Urothelium cell line (cell line): ENCODE measurements at regions not wholly inside any gene's neighbourhood (a gene's known extent, or its start where the extent isn't known, plus 50 kb on each side); places are given as distances from the start of the nearest gene placed in this dataset.
"Not testable (repeated sequence)": the region's sequence is repeated elsewhere in the genome, so short reads cannot be mapped to it uniquely, and the experiment has no call there.

Experiments used
- DNase-seq: peaks from one replicate; pipeline ENCODE4 v3.0.0; 2011; ENCODE audit warnings: low spot score, mixed read lengths
- FAIRE-seq: peaks from 2 replicates; lab custom pipeline; 2011; peaks lifted over from hg19 to GRCh38; lab: Jason Lieb, UNC

- DNase-seq (no peak), FAIRE-seq (no peak)
These were observed 298.9 kb upstream of the NCKAP5 start for GRCh38 chr2:133867166-133867565.

- DNase-seq, result no peak
- no peak for FAIRE-seq
These were observed 303.4 kb upstream of the NCKAP5 start for GRCh38 chr2:133871545-133872209.

GRCh38 chr2:133878326-133878725 is 310.1 kb upstream of the NCKAP5 start:
- DNase-seq (no peak), FAIRE-seq (no peak)

- FAIRE-seq, result no peak
- DNase-seq, result no peak
These were observed 311.4 kb upstream of the NCKAP5 start for GRCh38 chr2:133879703-133880102.

GRCh38 chr2:133882159-133882558 is 313.9 kb upstream of the NCKAP5 start:
- FAIRE-seq, DNase-seq: not testable (repeated sequence)

- FAIRE-seq (no peak), DNase-seq (peak; percentile 44)
These were observed 316.6 kb upstream of the NCKAP5 start for GRCh38 chr2:133884739-133885381.

- peak; percentile 35 for DNase-seq
- no peak for FAIRE-seq
These were observed 317.6 kb upstream of the NCKAP5 start for GRCh38 chr2:133885847-133886246.

GRCh38 chr2:133886735-133887675 is 318.7 kb upstream of the NCKAP5 start:
- DNase-seq (peak; percentile 87), FAIRE-seq (no peak)

GRCh38 chr2:133887676-133888040 is 319.4 kb upstream of the NCKAP5 start:
- no peak for FAIRE-seq
- no peak for DNase-seq

GRCh38 chr2:133888107-133888506 is 319.8 kb upstream of the NCKAP5 start:
- DNase-seq, result no peak
- FAIRE-seq, result no peak

GRCh38 chr2:133888621-133889219 is 320.5 kb upstream of the NCKAP5 start:
- FAIRE-seq, result no peak
- DNase-seq, result no peak

- FAIRE-seq (no peak), DNase-seq (no peak)
These were observed 324.2 kb upstream of the NCKAP5 start for GRCh38 chr2:133892352-133892913.

- FAIRE-seq, result no peak
- DNase-seq, result no peak
These were observed 326.2 kb upstream of the NCKAP5 start for GRCh38 chr2:133894429-133894828.

GRCh38 chr2:133897838-133898237 is 329.6 kb upstream of the NCKAP5 start:
- FAIRE-seq, DNase-seq: not testable (repeated sequence)

- no peak for FAIRE-seq
- DNase-seq, result no peak
These were observed 332.6 kb upstream of the NCKAP5 start for GRCh38 chr2:133900909-133901308.

GRCh38 chr2:133906396-133906795 is 338.1 kb upstream of the NCKAP5 start:
- FAIRE-seq, result no peak
- no peak for DNase-seq

GRCh38 chr2:133906926-133907325 is 338.7 kb upstream of the NCKAP5 start:
- DNase-seq, result no peak
- FAIRE-seq, result no peak

GRCh38 chr2:133908171-133908570 is 339.9 kb upstream of the NCKAP5 start:
- FAIRE-seq, result no peak
- no peak for DNase-seq

GRCh38 chr2:133918141-133918540 is 335.7 kb upstream of the MGAT5 start:
- no peak for DNase-seq
- FAIRE-seq, result no peak

GRCh38 chr2:133919285-133919684 is 334.6 kb upstream of the MGAT5 start:
- FAIRE-seq, result no peak
- no peak for DNase-seq

GRCh38 chr2:133927894-133928293 is 326.0 kb upstream of the MGAT5 start:
- FAIRE-seq (no peak), DNase-seq (no peak)
